CD4-positive, alpha-beta T cell treated with Interleukin-4 for 1 hour (primary cell): ENCODE measurements at regions not wholly inside any gene's neighbourhood (a gene's known extent, or its start where the extent isn't known, plus 50 kb on each side); places are given as distances from the start of the nearest gene placed in this dataset.

ENCODE experiments used
- DNase-seq, 2 donors: peaks; one replicate each; pipeline ENCODE4 v3.0.0-alpha.2; 2020 to 2022

DNA sequence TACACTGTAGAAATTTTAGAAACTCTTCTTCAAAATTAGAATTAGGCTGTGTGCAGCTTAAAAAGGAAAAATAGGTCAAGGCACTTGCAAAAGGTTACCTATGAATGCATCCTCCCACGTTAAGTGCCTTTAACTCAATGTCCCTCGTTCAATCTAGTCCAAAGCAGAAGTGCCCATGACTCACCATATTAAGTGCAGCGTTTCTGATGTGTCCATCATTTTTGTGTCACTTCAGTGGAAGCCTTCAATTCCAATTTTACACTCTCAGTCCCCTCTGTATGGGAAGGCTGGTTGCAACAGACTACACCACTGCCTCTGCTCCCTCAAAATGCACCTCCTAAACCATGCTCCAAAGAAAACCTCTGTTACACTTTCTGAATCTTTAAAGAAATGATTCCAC is 53.4 kb downstream of the FOXB1 start:
- no peak for DNase-seq

DNA sequence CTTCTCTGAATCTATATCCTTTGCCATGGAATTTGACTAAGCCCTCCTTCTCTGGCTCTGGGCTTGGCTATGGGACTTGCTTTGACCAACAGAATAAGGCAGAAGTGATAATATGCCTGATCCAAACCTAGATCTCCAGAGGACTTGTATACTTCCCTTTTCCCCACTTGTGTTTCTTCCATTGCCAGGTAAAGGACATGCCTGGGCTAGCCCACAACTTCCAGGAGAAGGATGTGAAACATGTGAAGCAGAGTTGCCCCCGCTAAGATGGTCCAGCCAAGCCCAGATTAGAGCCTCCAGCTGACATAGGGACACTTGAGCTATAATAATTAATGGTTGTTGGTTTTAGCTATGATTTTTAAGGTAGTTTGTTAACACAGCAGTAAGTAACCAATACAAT is 55.1 kb downstream of the FOXB1 start:
- no peak for DNase-seq

DNA sequence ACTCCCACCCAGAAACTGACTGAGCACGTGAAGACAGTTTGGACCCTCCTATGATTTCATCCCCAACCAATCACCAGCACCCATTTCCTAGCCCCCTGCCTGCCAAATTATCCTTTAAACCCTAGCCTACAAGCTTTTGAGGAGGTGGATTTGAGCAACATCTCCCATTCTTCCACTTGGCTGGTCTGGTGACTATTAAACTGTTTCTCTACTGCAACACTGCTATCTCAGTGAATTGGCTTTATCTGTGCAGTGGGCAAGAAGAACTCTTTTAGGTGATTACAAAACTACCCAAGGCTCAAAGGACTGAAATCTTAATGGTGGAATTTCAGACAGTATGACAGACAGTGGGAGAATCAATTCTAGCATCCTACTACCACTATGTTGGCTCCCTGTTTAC is 57.6 kb downstream of the FOXB1 start:
- DNase-seq = no peak

DNA sequence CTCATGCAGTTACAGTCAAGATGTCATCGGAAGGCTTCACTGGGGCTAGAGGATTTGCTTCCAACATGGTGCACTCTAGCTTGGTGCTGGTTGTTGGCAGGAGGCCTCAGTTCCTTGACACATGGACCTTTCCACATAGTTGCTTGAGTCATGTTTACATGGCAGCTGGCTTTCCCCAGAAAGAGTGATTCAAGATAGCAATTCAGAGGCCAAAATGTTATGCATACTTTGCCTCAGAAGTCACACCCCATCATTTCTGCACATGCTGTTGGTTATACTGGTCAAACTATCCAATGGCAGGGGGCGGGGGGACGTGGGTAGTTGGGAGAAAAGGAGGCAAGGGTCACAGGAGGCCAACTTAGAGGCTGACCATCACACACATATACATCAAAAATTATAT is 58.7 kb downstream of the FOXB1 start:
- no peak for DNase-seq

DNA sequence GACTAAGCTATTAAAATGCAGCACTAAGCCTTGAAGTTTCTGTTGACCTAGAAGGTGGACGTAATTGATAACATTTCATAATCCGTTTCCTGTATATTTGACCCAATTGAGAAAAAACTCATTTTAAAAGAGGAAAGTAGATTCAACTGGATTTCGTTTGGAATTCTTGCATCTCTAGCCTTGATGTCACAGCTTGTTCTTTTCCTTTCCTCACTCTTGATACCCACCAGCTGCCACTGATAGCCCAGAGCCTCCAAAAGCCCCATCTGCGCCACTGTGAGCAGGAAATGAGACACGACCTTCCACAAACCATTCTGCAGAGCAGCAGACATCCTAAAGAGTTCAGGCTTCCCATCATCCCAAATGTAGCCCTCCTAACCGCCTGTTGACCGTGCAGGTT is 61.8 kb downstream of the FOXB1 start:
- DNase-seq = no peak

DNA sequence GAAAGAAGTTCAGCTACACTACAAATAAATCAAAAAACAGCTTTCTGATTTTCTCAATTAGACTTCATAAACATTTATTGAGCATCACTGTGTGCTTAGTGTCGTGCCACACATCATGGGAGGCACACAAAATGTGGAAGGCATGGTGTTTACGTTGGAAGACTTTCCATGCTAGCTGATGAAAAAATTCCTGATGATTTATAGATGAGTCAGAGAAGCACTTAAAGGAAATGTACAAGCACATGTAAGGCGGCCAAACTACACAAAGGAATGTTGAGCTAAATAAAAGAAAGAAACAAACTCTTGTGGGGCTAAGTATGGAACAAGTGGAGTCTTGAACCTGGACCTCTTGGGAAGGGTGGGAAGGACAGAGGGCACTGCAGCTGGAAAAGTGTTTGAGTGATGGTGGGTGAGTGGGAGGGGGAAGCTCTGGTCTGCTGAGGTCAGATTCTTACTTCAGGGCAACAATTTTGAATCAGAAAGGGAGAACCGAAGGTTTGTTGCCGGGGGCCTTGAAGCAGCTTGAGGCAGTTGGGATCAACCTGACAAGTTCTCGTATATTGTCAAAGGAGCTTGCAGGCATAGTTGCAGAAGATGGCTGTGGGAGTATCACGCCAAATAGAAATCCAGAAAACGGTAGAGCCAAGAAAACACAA is 66.9 kb downstream of the FOXB1 start:
- no peak for DNase-seq

DNA sequence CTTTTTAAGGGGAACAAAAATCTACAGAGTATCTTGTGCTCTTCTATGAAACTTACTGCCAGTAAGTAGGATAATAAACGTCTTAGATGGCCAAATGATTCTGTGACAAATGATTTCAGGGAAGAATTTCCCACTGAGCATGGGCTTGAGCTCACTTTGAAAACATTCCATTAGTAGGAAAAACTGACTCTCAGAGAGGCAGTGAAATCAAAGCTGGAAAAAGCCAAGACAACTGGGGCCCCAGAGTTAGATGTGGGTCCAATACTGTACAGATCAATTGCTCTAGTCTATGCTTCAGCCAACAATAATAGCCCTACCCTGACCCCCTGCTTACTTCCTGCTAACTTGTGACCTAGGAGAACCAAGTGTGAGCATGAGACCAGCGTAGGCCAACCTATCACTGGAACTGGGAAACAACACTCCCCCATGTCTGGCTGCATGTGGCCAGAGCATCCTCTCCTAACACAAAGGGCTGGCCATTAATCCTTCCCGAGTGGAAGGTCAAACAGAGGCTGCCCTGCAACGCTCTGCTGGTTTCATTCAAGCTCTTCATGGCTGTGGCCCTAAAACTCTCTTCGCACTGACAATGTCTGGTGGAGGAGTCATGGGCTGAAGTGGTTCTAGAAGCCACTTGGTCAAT is 68.8 kb downstream of the FOXB1 start:
- DNase-seq = no peak

DNA sequence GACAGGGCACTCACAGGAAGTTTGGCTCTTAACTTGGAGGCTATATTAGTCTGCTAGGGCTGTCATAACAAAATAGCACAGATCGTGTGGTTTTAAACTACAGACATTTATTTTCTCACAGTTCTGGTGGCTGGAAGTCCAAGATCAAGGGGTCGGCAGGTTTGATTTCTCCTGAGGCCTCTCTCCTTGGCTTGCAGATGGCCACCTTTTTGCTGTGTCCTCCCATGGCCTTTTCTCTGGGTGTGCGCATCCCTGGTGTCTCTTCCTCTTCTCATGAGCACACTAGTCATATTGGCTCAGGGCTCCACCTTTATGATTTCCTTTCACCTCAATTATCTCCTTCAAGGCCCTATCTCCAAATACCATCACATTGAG is 69.3 kb downstream of the FOXB1 start:
- DNase-seq = no peak

DNA sequence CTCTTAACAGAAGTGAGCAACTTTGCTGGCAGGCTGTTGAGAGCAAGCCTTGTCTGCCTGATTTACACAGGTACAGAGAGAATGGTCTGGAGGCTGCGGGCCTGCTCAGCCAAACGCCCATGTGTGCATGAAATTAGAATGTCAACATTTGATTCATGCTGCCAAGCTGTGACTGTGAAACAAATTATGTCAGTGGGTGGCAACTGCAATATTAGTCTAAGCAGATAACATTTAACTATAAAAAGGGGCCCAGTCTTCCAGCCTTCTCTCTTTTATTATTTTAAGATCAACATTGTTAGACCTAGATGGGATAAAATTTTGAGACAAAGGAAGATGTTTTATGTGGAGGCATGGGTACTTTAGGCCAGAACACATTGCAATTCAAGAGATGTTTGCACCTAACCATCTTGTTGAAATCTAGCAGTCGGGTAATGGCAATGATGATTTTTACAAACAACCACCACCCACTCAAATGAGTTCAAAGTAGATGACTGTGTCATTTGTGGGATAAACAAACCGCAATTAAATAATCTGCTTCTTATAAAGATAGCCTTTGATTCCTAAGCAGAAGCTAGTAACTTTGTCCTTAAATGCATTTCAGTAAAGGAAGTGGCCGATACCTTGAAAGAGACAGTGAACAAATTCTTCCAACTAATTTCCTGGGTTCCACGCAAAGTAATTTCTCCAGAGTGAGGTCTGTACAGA is 70.2 kb downstream of the FOXB1 start:
- DNase-seq = no peak

DNA sequence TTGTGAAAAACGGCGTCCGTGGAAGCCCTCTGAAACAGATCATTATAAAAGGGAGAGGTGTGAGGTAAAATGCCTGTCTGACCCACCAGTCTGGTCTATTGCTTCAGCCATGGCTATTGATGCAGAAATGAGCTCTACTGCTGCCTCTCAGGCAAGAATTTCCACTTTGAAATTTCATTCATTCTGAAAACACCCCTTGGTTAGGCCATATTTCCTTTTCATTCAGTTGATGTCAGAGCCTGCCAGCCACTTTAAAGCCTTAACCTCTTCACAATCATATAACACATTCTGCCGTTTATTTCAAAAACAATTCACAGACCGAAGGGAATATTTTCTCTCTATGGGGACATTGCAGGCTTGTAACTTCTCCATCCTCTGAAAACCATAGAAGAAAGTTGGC is 71.9 kb downstream of the FOXB1 start:
- DNase-seq = no peak

DNA sequence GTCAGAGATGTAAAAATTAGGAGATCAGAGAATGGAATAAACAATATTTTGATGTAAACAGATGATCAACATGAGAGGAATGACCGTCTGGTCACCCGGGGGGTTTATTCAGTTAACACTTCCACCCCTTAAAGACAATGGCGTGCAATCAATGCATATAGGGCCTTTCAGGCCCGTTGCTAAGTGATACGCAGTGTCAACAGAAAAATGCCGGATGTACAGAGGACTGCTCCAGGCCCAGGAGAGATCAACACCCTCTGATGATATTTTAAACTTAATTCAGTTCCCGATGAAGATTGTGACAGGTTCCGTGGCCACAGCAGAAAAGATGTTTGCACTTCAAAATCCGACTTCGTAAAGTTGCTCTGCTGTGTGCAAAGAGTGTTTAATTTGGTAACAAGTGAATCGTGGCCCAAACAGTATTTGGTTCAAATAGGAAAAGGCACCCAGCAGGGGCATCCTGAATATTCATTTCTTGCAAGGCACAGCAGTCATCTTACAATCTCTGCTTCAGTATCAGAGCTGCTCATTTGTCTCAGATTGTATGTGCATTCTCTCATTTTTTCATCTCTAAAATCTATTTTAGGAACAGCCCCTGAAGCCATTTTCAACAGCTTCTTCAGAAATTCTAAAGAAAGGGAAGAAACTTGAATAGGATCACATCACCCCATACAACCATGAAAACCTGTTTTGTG is 72.6 kb downstream of the FOXB1 start:
- no peak for DNase-seq

DNA sequence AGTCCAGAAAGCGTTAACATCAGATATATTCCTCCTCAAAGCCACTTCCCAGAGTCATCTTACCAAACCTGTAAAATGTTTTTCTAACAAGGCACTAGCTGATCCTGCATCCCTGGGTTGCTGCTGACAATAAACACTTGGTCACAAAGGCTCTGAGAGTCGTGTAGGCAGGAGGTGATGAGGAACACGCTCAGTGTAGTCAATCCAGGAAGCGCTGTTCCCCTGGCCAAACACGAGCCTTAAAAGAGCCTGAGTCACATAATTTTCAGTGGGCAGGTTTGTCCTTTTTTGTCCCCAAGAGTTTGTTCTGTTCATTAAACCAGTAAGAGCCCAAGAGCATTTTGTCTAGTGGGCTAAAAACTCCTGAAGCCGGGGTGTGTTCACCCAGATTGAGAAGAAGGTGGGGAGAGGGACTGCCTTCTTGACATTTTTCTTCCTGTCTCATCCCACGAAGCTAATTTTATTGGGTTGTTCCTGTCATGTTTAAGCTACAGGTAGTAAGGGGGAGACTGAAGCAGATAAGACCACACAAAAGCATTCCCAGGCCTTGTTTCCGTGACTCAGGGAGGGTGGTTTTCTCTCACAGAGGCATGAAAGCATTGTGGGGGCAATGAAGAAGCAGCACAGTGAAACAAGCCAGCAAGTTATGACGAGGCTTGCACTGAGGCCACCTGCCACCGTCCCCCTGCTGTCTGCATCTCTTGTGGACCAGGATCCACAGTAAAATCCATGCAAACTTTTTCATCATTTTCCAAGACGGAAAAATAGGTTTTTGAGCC is 73.7 kb downstream of the FOXB1 start:
- no peak for DNase-seq

DNA sequence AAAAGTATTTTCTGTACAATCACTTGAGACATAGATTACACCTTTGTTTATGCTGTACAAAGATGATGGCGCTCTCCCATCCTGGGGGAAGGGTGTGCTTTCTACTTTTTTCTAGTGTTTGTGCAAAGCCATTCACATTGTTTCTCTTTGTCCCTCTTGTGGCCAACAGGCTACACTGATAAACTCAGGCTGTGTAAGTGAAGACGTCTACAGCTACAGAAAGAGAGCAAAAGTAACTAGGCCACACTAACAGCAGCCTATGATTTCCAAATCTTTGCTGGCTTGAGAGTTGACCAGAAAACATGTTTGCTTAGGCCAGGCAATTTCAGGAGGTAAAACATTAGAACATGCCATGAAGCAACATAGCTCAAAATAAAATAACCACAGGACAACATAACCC is 75.1 kb downstream of the FOXB1 start:
- no peak for DNase-seq

DNA sequence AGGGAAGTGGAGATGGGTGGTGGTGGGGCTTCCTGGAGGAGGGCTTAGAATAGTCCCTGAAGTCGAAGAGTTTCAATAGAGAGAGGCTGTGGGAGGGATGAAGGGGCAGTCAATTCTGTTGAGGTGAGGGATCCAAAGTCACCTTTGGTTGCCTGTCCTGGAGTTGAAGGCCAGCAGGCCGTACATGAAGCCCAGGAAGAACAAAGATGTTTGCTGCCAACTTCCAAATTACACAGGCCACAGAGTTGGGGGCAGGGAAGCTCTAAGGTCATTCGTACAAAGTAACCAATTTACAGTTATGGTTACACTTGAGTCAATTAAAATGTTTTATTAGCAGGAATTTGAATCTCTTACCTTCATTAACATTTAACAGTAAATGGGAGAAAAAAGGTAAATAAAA is 77.9 kb downstream of the FOXB1 start:
- no peak for DNase-seq

DNA sequence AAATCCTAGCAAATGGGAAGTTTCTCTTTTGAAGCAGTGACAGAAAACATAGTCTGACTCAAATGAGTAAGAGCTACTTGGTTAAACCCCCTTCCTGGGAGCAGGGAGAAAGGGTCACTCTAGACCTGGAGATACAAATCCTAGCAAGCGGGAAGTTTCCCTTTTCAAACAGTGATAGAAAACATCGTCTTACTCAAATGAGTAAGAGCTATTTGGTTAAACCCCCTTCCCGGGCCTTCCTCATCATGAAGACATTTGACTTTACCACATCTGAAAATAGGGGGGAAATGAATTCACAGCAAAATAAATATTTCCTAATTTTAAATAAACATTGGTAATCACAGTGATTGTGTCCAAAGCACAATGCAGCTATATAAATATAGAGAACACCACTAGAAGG is 79.2 kb downstream of the FOXB1 start:
- no peak for DNase-seq

DNA sequence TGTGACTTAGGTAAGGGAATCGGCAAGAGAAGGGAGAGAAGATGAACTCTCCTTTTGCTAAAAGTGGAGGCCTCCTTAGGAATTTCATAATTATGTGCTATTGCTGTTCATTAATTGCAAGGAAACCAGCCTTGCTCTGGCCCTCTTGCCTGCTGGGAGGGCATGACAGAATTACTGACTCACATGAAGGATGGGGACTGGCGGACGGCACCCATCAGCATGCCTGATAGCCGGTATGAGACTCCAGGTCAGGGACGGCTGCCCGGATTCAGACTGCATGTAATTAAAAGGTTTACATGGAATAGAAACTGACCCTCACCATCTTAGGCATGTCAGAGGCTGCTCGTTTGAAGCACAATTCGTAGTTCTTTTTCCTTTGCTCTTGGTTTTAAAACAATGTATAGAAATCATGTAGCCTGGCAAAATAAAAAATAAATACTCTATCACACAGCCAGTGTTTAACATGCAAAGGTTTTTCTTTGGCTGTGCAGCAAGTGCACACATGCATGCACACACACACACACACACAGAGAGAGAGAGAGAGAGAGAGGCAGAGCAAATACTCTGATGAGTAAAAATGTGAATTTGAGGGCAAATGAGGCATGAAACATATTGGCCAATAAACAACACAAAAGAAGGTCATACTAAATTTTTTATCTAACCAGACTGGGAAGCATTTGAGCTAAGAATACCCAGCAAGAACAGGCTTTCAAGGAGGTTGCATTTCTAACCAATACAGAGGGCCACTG is 82.7 kb downstream of the FOXB1 start:
- DNase-seq = no peak

DNA sequence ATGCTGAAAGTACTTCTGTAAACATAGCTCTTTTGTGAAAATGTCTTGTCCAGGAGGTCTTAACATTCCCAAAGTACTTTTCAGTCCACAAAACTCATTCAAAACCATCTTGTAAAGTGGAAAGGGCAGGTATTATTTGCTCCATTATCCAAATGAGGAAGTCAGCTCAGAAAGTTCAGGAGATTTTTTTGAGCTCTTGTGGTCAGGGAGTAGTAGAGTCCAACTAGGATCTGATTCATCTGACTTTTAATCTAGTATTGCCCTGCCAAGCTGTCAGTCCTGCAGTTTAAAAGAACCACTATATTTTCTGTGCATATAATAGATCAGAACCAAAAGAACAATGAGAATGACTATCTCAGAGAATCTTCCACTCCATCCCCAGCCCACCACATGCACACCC is 83.5 kb downstream of the FOXB1 start:
- DNase-seq = no peak

DNA sequence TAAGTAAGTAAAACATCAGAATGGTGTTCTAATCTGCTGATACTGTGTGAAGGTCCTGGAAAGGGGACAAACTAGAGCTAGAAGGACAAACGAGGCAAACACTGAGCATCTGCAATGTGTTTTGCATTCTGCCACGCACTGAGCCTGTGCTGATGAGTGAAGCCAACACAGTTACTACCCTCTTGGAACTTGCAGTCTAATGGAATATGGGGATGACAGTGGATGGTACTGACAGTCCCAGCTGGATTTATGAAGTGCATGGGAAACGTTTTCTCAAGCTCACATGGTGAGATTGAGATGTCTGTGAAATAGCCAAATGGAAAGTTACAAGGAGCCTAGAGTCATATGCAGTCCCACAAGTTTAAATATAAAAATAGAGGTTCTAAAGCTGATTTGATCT is 86.6 kb downstream of the FOXB1 start:
- no peak for DNase-seq

DNA sequence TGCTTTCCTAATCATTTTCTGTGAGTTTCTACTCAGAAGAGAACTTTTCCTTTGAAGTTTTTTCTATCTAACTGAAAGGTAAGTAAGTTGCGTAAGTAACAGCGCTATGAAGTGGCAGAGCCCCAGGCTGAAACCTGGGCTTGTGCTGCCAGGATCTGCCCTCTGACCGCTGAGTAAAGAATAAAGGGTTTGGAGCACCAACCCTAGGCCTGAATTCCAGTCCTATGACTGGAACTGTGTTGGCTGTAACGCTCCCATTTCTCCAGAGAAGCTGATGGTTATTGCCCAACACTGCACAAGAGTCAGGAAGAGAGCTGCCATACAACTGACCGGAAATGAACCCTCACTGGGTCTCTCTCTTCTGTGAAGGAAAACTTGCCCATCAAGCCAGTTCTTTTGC is 87.0 kb downstream of the FOXB1 start:
- DNase-seq = no peak

DNA sequence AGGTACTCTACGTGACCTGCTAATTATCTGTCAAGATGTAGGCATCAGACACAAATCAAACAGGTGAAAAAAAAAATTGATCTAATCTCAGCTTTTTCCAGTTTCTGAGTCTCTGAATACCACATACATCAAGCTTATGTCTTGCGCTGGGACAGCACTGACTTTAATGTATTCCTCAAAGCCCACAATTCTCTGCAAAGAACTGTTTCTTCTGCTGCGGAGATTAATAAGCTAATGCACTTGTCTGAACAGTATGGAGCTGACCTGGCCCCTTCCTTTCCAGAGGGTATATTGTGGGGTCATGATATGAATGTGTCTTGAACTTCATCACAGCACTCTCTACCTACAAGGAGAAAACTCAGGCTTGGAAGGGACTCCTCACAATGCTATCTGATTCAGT is 87.8 kb downstream of the FOXB1 start:
- no peak for DNase-seq

DNA sequence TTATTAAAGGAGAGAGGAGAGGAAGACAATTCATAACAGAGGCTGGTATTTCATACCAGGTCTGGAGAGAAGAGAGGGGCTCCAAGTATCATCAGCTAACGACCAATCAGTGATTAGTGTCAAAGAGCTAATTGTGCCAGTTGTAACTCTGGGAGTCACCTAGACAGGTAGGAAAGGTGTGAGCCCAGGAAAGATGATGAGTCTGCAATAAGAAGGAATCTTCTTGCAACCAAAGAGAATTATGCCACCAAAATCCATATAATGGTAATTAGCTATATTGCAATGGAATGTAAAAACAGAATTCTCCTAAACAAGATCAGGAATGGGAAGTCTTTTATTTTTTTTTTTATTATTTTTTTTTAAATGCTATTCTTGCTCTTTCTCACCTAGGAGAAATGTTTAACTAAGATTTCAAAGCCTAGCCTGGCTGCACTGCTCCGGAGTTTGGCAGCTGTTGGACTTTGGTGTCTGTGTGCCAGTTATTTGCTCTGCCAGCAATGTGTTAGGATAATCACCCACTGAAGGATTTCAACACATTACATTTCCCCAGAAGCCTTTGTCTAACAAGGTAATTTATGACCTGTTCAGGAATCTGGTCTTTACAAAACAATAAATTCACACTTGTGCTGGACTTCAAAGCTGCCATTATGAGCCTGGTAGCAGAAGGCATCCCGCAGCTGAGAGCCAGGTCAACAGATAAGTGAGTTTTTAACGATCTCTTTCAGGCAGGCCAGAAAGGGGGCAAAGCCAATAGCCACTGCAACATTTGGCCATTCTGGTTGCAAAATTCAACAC is 89.4 kb downstream of the FOXB1 start:
- no peak for DNase-seq

DNA sequence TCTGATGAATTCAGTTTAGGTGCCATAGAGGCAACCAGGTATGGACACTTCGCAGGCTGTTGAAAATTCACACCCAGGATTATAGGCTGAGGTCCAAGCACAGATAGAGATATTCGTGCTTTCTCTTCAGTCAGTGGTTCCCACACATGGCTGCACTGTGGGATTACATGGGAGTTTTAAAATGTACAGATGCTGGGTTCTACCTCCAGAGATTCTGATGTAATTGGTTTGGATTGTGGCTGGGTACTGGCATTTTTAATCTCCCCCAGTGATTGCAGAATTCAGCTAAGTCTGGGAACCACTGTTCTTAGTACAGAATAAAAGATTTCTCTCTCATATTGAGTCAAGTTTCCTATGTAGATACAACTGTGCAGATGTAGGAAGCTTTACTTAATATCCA is 91.6 kb downstream of the FOXB1 start:
- no peak for DNase-seq
